Karpas-422 (cell line): ENCODE measurements at regions not wholly inside any gene's neighbourhood (a gene's known extent, or its start where the extent isn't known, plus 50 kb on each side); places are given as distances from the start of the nearest gene placed in this dataset.

Experiments used
- DNase-seq: peaks from one replicate; pipeline ENCODE4 v3.0.0-alpha.2; 2015
- H2AFZ ChIP-seq: fragments of 200-600 bp; sonication (generic); 2 replicates; pipeline ENCODE4 v1.6.1; 2014; ENCODE audit warnings: antibody characterized with exemption, low read length, mixed read lengths
- H3K27ac ChIP-seq: fragments of 200-600 bp; sonication (generic); 2 replicates; pipeline ENCODE4 v1.5.1; 2014; ENCODE audit warnings: mild to moderate bottlenecking, low read length, moderate library complexity
- H3K27me3 ChIP-seq: fragments of 200-600 bp; sonication (generic); 2 replicates; pipeline ENCODE4 v1.6.1; 2014; ENCODE audit warnings: low read length, mixed read lengths
- H3K36me3 ChIP-seq: fragments of 200-600 bp; sonication (generic); 2 replicates; pipeline ENCODE4 v1.6.1; 2014; ENCODE audit warnings: low read length, mixed read lengths; ENCODE audit not compliant: insufficient read depth
- H3K4me1 ChIP-seq: fragments of 200-600 bp; sonication (generic); 2 replicates; pipeline ENCODE4 v1.6.1; 2014; ENCODE audit warnings: mild to moderate bottlenecking, low read length, mixed read lengths
- H3K4me2 ChIP-seq: fragments of 200-600 bp; sonication (generic); 2 replicates; pipeline ENCODE4 v1.6.1; 2014; ENCODE audit warnings: low read length, low read depth, mild to moderate bottlenecking; ENCODE audit not compliant: poor library complexity, severe bottlenecking
- H3K4me3 ChIP-seq: fragments of 200-600 bp; sonication (generic); 2 replicates; pipeline ENCODE4 v1.5.1; 2014; ENCODE audit warnings: mild to moderate bottlenecking, antibody characterized with exemption, low read length, mixed read lengths
- H3K79me2 ChIP-seq: fragments of 200-600 bp; sonication (generic); 2 replicates; pipeline ENCODE4 v1.6.1; 2014; ENCODE audit warnings: mild to moderate bottlenecking, low read length, mixed read lengths
- H3K9ac ChIP-seq: fragments of 200-600 bp; sonication (generic); 2 replicates; pipeline ENCODE4 v1.6.0; 2014; ENCODE audit warnings: low read length
- H3K9me2 ChIP-seq: fragments of 200-600 bp; sonication (generic), shearing (Covaris generic); replicated peaks from 2 replicates; pipeline ENCODE4 v1.6.0; 2014; ENCODE audit warnings: mild to moderate bottlenecking, low read length, moderate library complexity; ENCODE audit not compliant: insufficient read depth
- H3K9me3 ChIP-seq: fragments of 300-700, 200-600 bp; sonication (generic); 2 replicates; pipeline ENCODE4 v1.6.1; 2014; ENCODE audit warnings: low read length, mixed read lengths
- H4K20me1 ChIP-seq: fragments of 200-600 bp; sonication (generic); 2 replicates; pipeline ENCODE4 v1.6.1; 2014; ENCODE audit warnings: mild to moderate bottlenecking, antibody characterized with exemption, low read length, low read depth; ENCODE audit not compliant: insufficient read depth

DNA sequence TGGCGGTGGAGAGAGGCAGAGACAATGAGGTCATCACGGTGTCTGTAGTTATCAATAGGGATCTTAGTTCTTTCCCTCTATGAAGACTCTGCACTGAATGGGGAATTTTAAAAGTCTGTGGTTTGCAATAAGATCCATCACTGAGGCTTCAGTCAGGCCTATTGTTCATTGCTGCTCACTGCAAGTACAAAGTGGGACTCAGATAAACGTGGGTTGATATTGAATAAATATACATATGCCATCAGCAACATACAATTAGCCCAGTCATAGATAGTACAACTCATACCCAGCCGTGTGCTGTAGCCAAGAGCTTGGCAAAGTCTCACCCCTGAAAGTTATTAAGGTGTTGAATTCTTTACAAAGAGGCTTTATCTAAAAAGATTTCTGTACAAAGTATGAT lies 88.4 kb downstream of the ENC1 start:
- DNase-seq = no peak
- Histone ChIP-seq H3K4me1 (no peaks in the 10 kb centered on the region), H3K9me2 (no peaks in the 10 kb centered on the region), H2AFZ (no peak overlapping the region), H3K9ac (no peak overlapping the region), H4K20me1 (no peaks in the 10 kb centered on the region), H3K27ac (no peak overlapping the region), H3K79me2 (no peaks in the 10 kb centered on the region), H3K4me2 (no peak overlapping the region), H3K4me3 (no peak overlapping the region), H3K9me3 (no peaks in the 10 kb centered on the region), H3K36me3 (no peaks in the 10 kb centered on the region), H3K27me3 (no peaks in the 10 kb centered on the region)

DNA sequence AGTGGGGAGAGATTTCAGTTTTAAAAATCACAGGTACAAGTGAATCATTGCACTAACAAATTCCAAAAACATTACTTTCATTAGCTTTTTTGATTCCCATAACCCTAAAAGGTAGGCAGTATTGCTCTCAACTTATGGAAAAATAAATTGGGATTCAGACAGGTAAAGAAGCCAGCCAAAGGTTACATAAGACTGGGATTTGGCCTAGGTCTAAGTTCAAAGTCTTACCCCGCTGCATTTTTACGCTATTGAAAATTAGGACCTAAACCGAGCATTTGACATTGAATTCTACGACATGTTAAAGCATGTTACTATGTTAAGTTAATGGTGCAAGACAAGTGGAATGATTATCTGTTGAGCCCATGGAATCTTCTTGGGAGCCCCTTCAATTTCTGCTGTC lies 89.6 kb downstream of the ENC1 start:
- Histone ChIP-seq H3K4me2 (no peak overlapping the region), H3K27ac (no peak overlapping the region), H3K9me3 (no peaks in the 10 kb centered on the region), H3K27me3 (no peaks in the 10 kb centered on the region), H4K20me1 (no peaks in the 10 kb centered on the region), H3K9me2 (no peaks in the 10 kb centered on the region), H3K4me1 (no peaks in the 10 kb centered on the region), H3K4me3 (no peak overlapping the region), H3K79me2 (no peaks in the 10 kb centered on the region), H3K36me3 (no peaks in the 10 kb centered on the region), H3K9ac (no peak overlapping the region), H2AFZ (no peak overlapping the region)
- DNase-seq = no peak

DNA sequence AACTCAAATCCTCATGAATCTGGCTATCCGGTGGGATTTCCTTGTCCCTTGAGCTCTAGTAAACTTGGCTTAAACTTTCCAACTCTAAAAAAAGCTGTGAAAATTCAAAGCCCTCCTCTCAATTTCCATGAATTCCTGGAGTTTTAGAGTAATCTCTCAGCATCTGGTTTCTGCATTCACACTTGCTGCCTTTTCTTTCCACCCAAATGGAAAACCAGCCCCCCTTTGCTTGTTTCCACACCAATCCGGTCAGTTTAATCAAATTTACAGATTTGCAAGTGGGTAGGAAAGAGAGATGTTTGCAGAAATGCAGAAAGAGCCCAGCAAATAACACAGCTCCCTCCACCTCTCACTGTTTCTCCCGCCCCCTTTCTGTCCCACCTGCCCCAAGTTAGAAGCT lies 91.1 kb downstream of the ENC1 start:
- Histone ChIP-seq H3K4me1 (no peaks in the 10 kb centered on the region), H3K27me3 (no peaks in the 10 kb centered on the region), H3K9me2 (no peaks in the 10 kb centered on the region), H3K9ac (no peak overlapping the region), H4K20me1 (no peaks in the 10 kb centered on the region), H3K4me3 (no peak overlapping the region), H2AFZ (no peak overlapping the region), H3K36me3 (no peaks in the 10 kb centered on the region), H3K27ac (no peak overlapping the region), H3K79me2 (no peaks in the 10 kb centered on the region), H3K9me3 (no peaks in the 10 kb centered on the region), H3K4me2 (no peak overlapping the region)
- no peak for DNase-seq

DNA sequence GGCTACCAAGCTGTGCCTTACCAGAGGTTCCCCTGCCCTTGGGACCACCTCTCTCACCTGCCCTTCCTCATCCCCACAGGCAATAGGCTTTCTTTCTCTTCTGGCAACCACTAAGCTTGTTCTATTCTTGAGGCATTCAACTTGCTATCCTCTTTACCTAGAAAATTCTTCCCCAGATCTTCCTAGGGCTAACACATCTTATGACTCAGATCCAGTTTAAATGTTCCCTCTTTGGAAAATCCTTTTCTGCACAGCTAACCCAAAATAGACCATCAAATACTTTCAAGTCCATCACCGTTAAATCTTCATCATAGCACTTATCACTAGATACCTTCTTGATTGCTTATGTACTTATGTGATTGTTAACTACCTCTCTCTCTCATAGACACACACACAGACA lies 93.7 kb downstream of the ENC1 start:
- no peaks in the 10 kb centered on the region for H4K20me1 ChIP-seq
- H2AFZ ChIP-seq = no peak overlapping the region
- no peaks in the 10 kb centered on the region for H3K27me3 ChIP-seq
- H3K79me2 ChIP-seq = no peaks in the 10 kb centered on the region
- no peaks in the 10 kb centered on the region for H3K4me1 ChIP-seq
- no peaks in the 10 kb centered on the region for H3K9me3 ChIP-seq
- H3K36me3 ChIP-seq = no peaks in the 10 kb centered on the region
- no peak overlapping the region for H3K4me2 ChIP-seq
- no peak overlapping the region for H3K27ac ChIP-seq
- DNase-seq = no peak
- no peaks in the 10 kb centered on the region for H3K9me2 ChIP-seq
- H3K9ac ChIP-seq = no peak overlapping the region
- no peak overlapping the region for H3K4me3 ChIP-seq

DNA sequence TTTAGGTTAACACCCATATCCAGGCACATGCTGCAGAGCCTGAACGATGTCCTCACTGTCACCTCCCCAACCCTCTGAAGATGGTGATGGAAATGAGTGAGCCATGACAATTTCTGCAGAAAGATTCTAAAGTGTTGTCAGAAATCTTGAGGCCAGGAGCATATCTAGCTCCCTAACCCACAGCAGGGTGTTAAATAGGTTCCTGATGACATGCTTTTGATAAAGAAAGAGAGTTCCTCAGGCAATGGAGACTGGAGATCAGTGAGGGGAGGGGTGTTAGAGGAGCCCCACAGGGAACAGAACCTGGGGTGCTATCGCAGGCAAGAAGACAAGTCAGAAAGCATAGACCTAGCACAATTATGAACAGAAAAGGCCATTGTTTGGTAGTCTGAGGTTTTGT lies 95.7 kb downstream of the ENC1 start:
- Histone ChIP-seq H3K9me3 (no peaks in the 10 kb centered on the region), H3K4me3 (no peak overlapping the region), H3K79me2 (no peaks in the 10 kb centered on the region), H3K9ac (no peak overlapping the region), H3K36me3 (no peaks in the 10 kb centered on the region), H3K4me1 (no peaks in the 10 kb centered on the region), H4K20me1 (no peaks in the 10 kb centered on the region), H3K4me2 (no peak overlapping the region), H3K27ac (no peak overlapping the region), H3K27me3 (no peaks in the 10 kb centered on the region), H3K9me2 (no peaks in the 10 kb centered on the region), H2AFZ (no peak overlapping the region)
- no peak for DNase-seq

DNA sequence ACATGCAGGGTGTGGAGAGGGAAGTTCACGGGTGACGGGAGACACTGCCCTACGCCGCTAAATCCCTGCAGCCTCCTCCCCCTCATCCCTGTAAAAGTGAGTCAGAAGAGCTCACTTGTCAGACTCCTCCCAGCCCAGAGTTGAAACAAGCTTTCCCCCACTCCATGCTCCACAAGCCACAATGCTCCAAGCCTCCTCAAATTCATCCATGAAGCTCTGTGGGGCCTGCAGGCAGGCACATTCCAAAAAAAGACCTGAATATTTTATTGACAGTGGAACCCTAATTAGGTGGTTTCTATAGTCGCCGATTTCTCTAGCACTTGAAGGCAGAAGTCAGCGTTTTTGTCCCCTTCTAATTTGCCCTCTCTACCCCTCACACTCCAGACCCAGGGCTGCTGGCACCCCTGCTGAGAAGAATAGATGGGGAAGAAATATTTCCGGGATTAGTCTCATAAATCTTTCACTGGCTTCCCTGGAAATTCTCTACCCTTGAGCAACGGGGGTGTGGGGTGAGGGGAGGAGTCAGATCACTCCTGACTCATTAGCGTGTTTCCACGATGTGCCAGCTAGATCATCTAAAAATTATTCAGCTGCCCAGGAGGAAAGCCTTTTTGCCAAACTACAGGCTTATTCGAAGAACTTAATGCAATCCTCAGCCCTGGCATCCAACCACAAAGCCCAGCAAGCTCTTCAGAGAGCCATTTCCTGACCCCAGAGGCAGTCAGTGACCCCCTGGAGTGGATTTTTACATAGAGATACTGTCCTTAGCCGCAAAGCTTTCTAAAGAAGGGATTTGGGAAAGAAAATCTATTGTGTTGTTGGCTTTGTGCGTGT lies 97.1 kb downstream of the ENC1 start:
- Histone ChIP-seq H3K27ac (no peak overlapping the region), H3K36me3 (no peaks in the 10 kb centered on the region), H3K9ac (no peak overlapping the region), H2AFZ (no peak overlapping the region), H4K20me1 (no peaks in the 10 kb centered on the region), H3K9me3 (no peaks in the 10 kb centered on the region), H3K4me3 (no peak overlapping the region), H3K4me2 (no peak overlapping the region), H3K79me2 (no peaks in the 10 kb centered on the region), H3K9me2 (no peaks in the 10 kb centered on the region), H3K4me1 (no peaks in the 10 kb centered on the region), H3K27me3 (no peaks in the 10 kb centered on the region)
- DNase-seq = no peak

DNA sequence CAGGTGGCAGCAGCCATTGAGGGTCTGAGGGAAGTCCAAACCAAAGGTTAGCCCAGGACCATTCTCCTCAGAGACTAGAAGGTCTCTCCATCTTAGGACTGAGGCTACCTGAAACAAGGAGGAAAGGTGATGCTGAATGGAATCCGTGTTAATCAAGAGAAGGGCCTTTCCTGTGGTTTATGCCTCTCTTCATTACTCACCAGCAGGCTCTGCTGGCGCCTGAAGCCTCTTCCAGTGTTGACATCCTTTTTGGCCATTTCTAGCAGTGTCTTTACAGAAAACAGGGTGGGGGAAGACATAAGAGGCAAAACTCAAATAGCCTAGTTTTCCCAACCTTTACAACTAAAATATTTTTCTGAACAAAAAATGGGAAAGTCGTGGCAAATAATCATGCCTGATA lies 98.0 kb downstream of the ENC1 start:
- Histone ChIP-seq H3K4me2 (no peak overlapping the region), H3K27me3 (no peaks in the 10 kb centered on the region), H3K4me1 (no peaks in the 10 kb centered on the region), H4K20me1 (no peaks in the 10 kb centered on the region), H3K9me3 (no peaks in the 10 kb centered on the region), H3K79me2 (no peaks in the 10 kb centered on the region), H2AFZ (no peak overlapping the region), H3K9ac (no peak overlapping the region), H3K9me2 (no peaks in the 10 kb centered on the region), H3K4me3 (no peak overlapping the region), H3K27ac (no peak overlapping the region), H3K36me3 (no peaks in the 10 kb centered on the region)
- no peak for DNase-seq

DNA sequence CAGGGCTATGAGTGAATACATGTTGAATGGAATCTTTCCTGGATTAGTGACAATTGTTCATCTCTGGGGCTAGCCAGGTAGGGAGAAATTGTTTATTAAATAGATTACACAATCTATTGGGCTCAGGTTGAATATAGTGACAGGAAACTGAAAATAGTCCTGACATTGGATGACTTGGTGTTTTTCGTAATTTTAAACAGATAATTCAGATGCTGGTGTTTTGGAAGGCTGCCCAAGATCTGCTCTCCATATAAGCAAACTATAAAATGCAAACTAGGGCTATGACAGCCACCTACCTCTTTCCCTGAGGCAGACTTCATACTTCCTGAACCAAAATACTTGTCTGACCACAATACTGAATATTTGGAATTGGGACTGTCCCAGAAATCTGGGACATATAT lies 99.1 kb downstream of the ENC1 start:
- no peak for DNase-seq
- H3K9ac ChIP-seq = no peak overlapping the region
- H3K4me2 ChIP-seq = no peak overlapping the region
- no peaks in the 10 kb centered on the region for H3K36me3 ChIP-seq
- H3K27ac ChIP-seq = no peak overlapping the region
- no peaks in the 10 kb centered on the region for H3K9me3 ChIP-seq
- no peaks in the 10 kb centered on the region for H3K9me2 ChIP-seq
- no peaks in the 10 kb centered on the region for H3K79me2 ChIP-seq
- no peak overlapping the region for H2AFZ ChIP-seq
- H3K4me3 ChIP-seq = no peak overlapping the region
- H3K4me1 ChIP-seq = no peaks in the 10 kb centered on the region
- H4K20me1 ChIP-seq = no peaks in the 10 kb centered on the region
- no peaks in the 10 kb centered on the region for H3K27me3 ChIP-seq
